ENCODE measurements at regions not wholly inside any gene's neighbourhood (a gene's known extent, or its start where the extent isn't known, plus 50 kb on each side); places are given as distances from the start of the nearest gene placed in this dataset.

- no peak overlapping the region for H2BK12ac ChIP-seq (ENCODE audit: low read length in 2 of 2)
- no peak overlapping the region for H2AFZ ChIP-seq (ENCODE audit: low read depth, low read length)
- no peak overlapping the region for H4K8ac ChIP-seq (ENCODE audit: low read length)
- no peaks in the 10 kb centered on the region for H3K27me3 ChIP-seq (ENCODE audit: control insufficient read depth in 1 of 2, insufficient read depth in 1 of 2, low read length in 2 of 2)
- H3K4me2 ChIP-seq (ENCODE audit: low read length, poor library complexity, severe bottlenecking), result no peak overlapping the region
- no peak overlapping the region for H2BK15ac ChIP-seq (ENCODE audit: low read depth, poor library complexity, severe bottlenecking)
- no peak overlapping the region for H2BK5ac ChIP-seq (ENCODE audit: low read depth, low read length, poor library complexity, severe bottlenecking)
- DNase-seq, result no peak
- no peak overlapping the region for H4K91ac ChIP-seq (ENCODE audit: low read length)
- H3K14ac ChIP-seq (ENCODE audit: low read length in 2 of 2), result no peak overlapping the region
- no peak overlapping the region for H3K23ac ChIP-seq (ENCODE audit: low read length in 2 of 2)
- no peak overlapping the region for H3K4me3 ChIP-seq (ENCODE audit: insufficient read depth in 1 of 2, low read depth in 1 of 2, low read length in 2 of 2)
- no peak overlapping the region for H2AK5ac ChIP-seq (ENCODE audit: low read length, severe bottlenecking)
- no peaks in the 10 kb centered on the region for H3K36me3 ChIP-seq (ENCODE audit: control insufficient read depth in 1 of 2, insufficient read depth in 2 of 2, low read depth in 1 of 2, low read length in 2 of 2)
- peaks cover 41% of the 10 kb centered on the region for H3K9me3 ChIP-seq (ENCODE audit: control insufficient read depth, low read length)
- no peak overlapping the region for H3K27ac ChIP-seq (ENCODE audit: low read length, poor library complexity, severe bottlenecking)
- no peak overlapping the region for H2BK120ac ChIP-seq (ENCODE audit: low read depth, low read length)
- peaks cover 3% of the 10 kb centered on the region for H3K4me1 ChIP-seq (ENCODE audit: control insufficient read depth, insufficient read depth, low read depth, low read length)
- H3K79me1 ChIP-seq (replicated peaks; ENCODE audit: low read length, poor library complexity, severe bottlenecking), result no peaks in the 10 kb centered on the region
- no peak overlapping the region for H3K4ac ChIP-seq (ENCODE audit: low read depth in 1 of 2, low read length in 2 of 2)
- no peak overlapping the region for H3K18ac ChIP-seq (ENCODE audit: low read depth in 1 of 2, low read length in 2 of 2)
- no peak overlapping the region for H3K9ac ChIP-seq (ENCODE audit: low read length)
Observed at GRCh38 chr6:140134224-140134623, 759.8 kb upstream of the CITED2 start.

- Histone ChIP-seq H3K4ac (ENCODE audit: low read depth in 1 of 2, low read length in 2 of 2) (no peak overlapping the region), H2BK15ac (ENCODE audit: low read depth, poor library complexity, severe bottlenecking) (no peak overlapping the region), H3K79me1 (replicated peaks; ENCODE audit: low read length, poor library complexity, severe bottlenecking) (no peaks in the 10 kb centered on the region), H4K91ac (ENCODE audit: low read length) (no peak overlapping the region), H2AFZ (ENCODE audit: low read depth, low read length) (no peak overlapping the region), H3K4me1 (ENCODE audit: control insufficient read depth, insufficient read depth, low read depth, low read length) (no peaks in the 10 kb centered on the region), H3K9ac (ENCODE audit: low read length) (no peak overlapping the region), H2AK5ac (ENCODE audit: low read length, severe bottlenecking) (no peak overlapping the region), H2BK12ac (ENCODE audit: low read length in 2 of 2) (no peak overlapping the region), H3K9me3 (ENCODE audit: control insufficient read depth, low read length) (peaks cover 45% of the 10 kb centered on the region), H2BK120ac (ENCODE audit: low read depth, low read length) (no peak overlapping the region), H2BK5ac (ENCODE audit: low read depth, low read length, poor library complexity, severe bottlenecking) (no peak overlapping the region), H3K23ac (ENCODE audit: low read length in 2 of 2) (no peak overlapping the region), H3K27me3 (ENCODE audit: control insufficient read depth in 1 of 2, insufficient read depth in 1 of 2, low read length in 2 of 2) (no peaks in the 10 kb centered on the region), H3K18ac (ENCODE audit: low read depth in 1 of 2, low read length in 2 of 2) (no peak overlapping the region), H3K4me3 (ENCODE audit: insufficient read depth in 1 of 2, low read depth in 1 of 2, low read length in 2 of 2) (no peak overlapping the region), H3K4me2 (ENCODE audit: low read length, poor library complexity, severe bottlenecking) (no peak overlapping the region), H4K8ac (ENCODE audit: low read length) (no peak overlapping the region), H3K14ac (ENCODE audit: low read length in 2 of 2) (no peak overlapping the region), H3K27ac (ENCODE audit: low read length, poor library complexity, severe bottlenecking) (no peak overlapping the region), H3K36me3 (ENCODE audit: control insufficient read depth in 1 of 2, insufficient read depth in 2 of 2, low read depth in 1 of 2, low read length in 2 of 2) (no peaks in the 10 kb centered on the region)
- DNase-seq, result no peak
Observed at GRCh38 chr6:140130074-140130473, 755.6 kb upstream of the CITED2 start.

DNA sequence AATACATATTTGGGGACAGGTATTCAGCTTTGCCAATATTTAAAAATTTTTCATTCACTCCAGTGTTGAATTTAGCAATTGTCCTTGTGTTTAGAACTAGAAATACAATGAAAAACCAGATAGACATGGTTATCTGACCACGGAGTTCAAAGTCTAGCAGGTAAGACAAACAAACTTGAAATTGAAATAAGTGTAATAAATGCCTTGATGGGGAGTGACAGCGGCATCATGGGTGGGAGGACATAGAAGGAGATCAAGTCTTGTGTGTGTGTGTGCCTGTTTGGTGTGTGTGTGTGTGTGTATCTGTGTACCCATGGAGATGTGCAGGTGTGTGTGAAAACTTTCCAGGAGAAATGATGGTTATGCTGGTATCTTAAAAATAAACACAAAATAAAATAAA is 750.0 kb upstream of the CITED2 start:
- Histone ChIP-seq H3K36me3 (ENCODE audit: control insufficient read depth in 1 of 2, insufficient read depth in 2 of 2, low read depth in 1 of 2, low read length in 2 of 2) (no peaks in the 10 kb centered on the region), H3K79me1 (replicated peaks; ENCODE audit: low read length, poor library complexity, severe bottlenecking) (no peaks in the 10 kb centered on the region), H4K8ac (ENCODE audit: low read length) (no peak overlapping the region), H2BK5ac (ENCODE audit: low read depth, low read length, poor library complexity, severe bottlenecking) (no peak overlapping the region), H2AFZ (ENCODE audit: low read depth, low read length) (no peak overlapping the region), H2AK5ac (ENCODE audit: low read length, severe bottlenecking) (no peak overlapping the region), H2BK15ac (ENCODE audit: low read depth, poor library complexity, severe bottlenecking) (no peak overlapping the region), H3K9me3 (ENCODE audit: control insufficient read depth, low read length) (peaks cover 14% of the 10 kb centered on the region), H3K4ac (ENCODE audit: low read depth in 1 of 2, low read length in 2 of 2) (no peak overlapping the region), H3K27ac (ENCODE audit: low read length, poor library complexity, severe bottlenecking) (no peak overlapping the region), H3K4me1 (ENCODE audit: control insufficient read depth, insufficient read depth, low read depth, low read length) (no peaks in the 10 kb centered on the region), H3K27me3 (ENCODE audit: control insufficient read depth in 1 of 2, insufficient read depth in 1 of 2, low read length in 2 of 2) (no peaks in the 10 kb centered on the region), H4K91ac (ENCODE audit: low read length) (no peak overlapping the region), H3K9ac (ENCODE audit: low read length) (no peak overlapping the region), H3K4me2 (ENCODE audit: low read length, poor library complexity, severe bottlenecking) (no peak overlapping the region), H3K14ac (ENCODE audit: low read length in 2 of 2) (no peak overlapping the region), H3K4me3 (ENCODE audit: insufficient read depth in 1 of 2, low read depth in 1 of 2, low read length in 2 of 2) (no peak overlapping the region), H2BK120ac (ENCODE audit: low read depth, low read length) (no peak overlapping the region), H2BK12ac (ENCODE audit: low read length in 2 of 2) (no peak overlapping the region), H3K23ac (ENCODE audit: low read length in 2 of 2) (no peak overlapping the region), H3K18ac (ENCODE audit: low read depth in 1 of 2, low read length in 2 of 2) (no peak overlapping the region)
- DNase-seq, result no peak
- 97% methylated on average over 2 of the region's 2 CpGs for WGBS

GRCh38 chr6:140108167-140108566 is 733.7 kb upstream of the CITED2 start:
- Histone ChIP-seq H3K18ac (ENCODE audit: low read depth in 1 of 2, low read length in 2 of 2) (no peak overlapping the region), H3K36me3 (ENCODE audit: control insufficient read depth in 1 of 2, insufficient read depth in 2 of 2, low read depth in 1 of 2, low read length in 2 of 2) (no peaks in the 10 kb centered on the region), H4K8ac (ENCODE audit: low read length) (no peak overlapping the region), H3K79me1 (replicated peaks; ENCODE audit: low read length, poor library complexity, severe bottlenecking) (no peaks in the 10 kb centered on the region), H2BK15ac (ENCODE audit: low read depth, poor library complexity, severe bottlenecking) (no peak overlapping the region), H4K91ac (ENCODE audit: low read length) (no peak overlapping the region), H3K9me3 (ENCODE audit: control insufficient read depth, low read length) (no peaks in the 10 kb centered on the region), H3K9ac (ENCODE audit: low read length) (no peak overlapping the region), H2BK5ac (ENCODE audit: low read depth, low read length, poor library complexity, severe bottlenecking) (no peak overlapping the region), H2AK5ac (ENCODE audit: low read length, severe bottlenecking) (no peak overlapping the region), H2BK12ac (ENCODE audit: low read length in 2 of 2) (no peak overlapping the region), H3K4ac (ENCODE audit: low read depth in 1 of 2, low read length in 2 of 2) (no peak overlapping the region), H2AFZ (ENCODE audit: low read depth, low read length) (no peak overlapping the region), H3K27ac (ENCODE audit: low read length, poor library complexity, severe bottlenecking) (no peak overlapping the region), H3K4me1 (ENCODE audit: control insufficient read depth, insufficient read depth, low read depth, low read length) (no peaks in the 10 kb centered on the region), H3K27me3 (ENCODE audit: control insufficient read depth in 1 of 2, insufficient read depth in 1 of 2, low read length in 2 of 2) (no peaks in the 10 kb centered on the region), H3K4me2 (ENCODE audit: low read length, poor library complexity, severe bottlenecking) (no peak overlapping the region), H3K4me3 (ENCODE audit: insufficient read depth in 1 of 2, low read depth in 1 of 2, low read length in 2 of 2) (no peak overlapping the region), H3K23ac (ENCODE audit: low read length in 2 of 2) (no peak overlapping the region), H2BK120ac (ENCODE audit: low read depth, low read length) (no peak overlapping the region), H3K14ac (ENCODE audit: low read length in 2 of 2) (no peak overlapping the region)
- no peak for DNase-seq
- WGBS, result 100% methylated on average over 1 of the region's 1 CpG
